MCF 10A (cell line): ENCODE measurements at regions not wholly inside any gene's neighbourhood (a gene's known extent, or its start where the extent isn't known, plus 50 kb on each side); places are given as distances from the start of the nearest gene placed in this dataset.

Source experiments
- BruUV-seq: library from RNA; stranded (reverse); fragments of 400-500 nt; replicated peaks from 2 replicates; lab custom pipeline; 2021; lab: Mats Ljungman, UMichigan
- CTCF ChIA-PET: fragments of 300-600 bp; sonication (Branson Sonifier 250); formaldehyde crosslinking; extraction: SDS; loops from one replicate; lab custom pipeline; 2021; ENCODE audit warnings: antibody characterized with exemption, inconsistent platforms; lab: Yijun Ruan, JAX
- POLR2A ChIA-PET: fragments of 300-600, 350-650 bp; sonication (Branson Sonifier 250); formaldehyde crosslinking; extraction: SDS; loops from one replicate; lab custom pipeline; 2020; ENCODE audit warnings: antibody characterized with exemption, inconsistent platforms; lab: Yijun Ruan, JAX
- DNase-seq: peaks from one replicate; pipeline ENCODE4 v3.0.0-alpha.2; 2018; ENCODE audit not compliant: unreplicated experiment
- H3K27ac Mint-ChIP-seq: one replicate; pipeline ENCODE4 v1.8.0; 2022; ENCODE audit warnings: mild to moderate bottlenecking, low read depth, mixed read lengths; ENCODE audit not compliant: unreplicated experiment
- H3K27me3 Mint-ChIP-seq: one replicate; pipeline ENCODE4 v1.8.0; 2022; ENCODE audit warnings: mixed read lengths; ENCODE audit not compliant: insufficient read depth, unreplicated experiment
- H3K36me3 Mint-ChIP-seq: one replicate; pipeline ENCODE4 v1.8.0; 2022; ENCODE audit warnings: mild to moderate bottlenecking, moderate library complexity, mixed read lengths; ENCODE audit not compliant: insufficient read depth, unreplicated experiment
- H3K4me1 Mint-ChIP-seq: one replicate; pipeline ENCODE4 v1.8.0; 2022; ENCODE audit warnings: mixed read lengths; ENCODE audit not compliant: insufficient read depth, unreplicated experiment
- H3K4me3 Mint-ChIP-seq: one replicate; pipeline ENCODE4 v1.8.0; 2022; ENCODE audit warnings: mild to moderate bottlenecking, moderate library complexity, mixed read lengths; ENCODE audit not compliant: unreplicated experiment
- H3K9me3 Mint-ChIP-seq: one replicate; pipeline ENCODE4 v1.8.0; 2022; ENCODE audit warnings: mixed read lengths; ENCODE audit not compliant: unreplicated experiment
- CTCF ChIP-seq: fragments of 200-600 bp; IDR thresholded peaks from one replicate; pipeline ENCODE4 v1.8.0; 2022; ENCODE audit warnings: antibody characterized with exemption, mild to moderate bottlenecking; ENCODE audit not compliant: unreplicated experiment
- intact Hi-C: fragments of 100-400 bp; cut with micrococcal nuclease; formaldehyde crosslinking; loops from 2 replicates; pipeline ENCODE4 v1.14.1; 2022

DNA sequence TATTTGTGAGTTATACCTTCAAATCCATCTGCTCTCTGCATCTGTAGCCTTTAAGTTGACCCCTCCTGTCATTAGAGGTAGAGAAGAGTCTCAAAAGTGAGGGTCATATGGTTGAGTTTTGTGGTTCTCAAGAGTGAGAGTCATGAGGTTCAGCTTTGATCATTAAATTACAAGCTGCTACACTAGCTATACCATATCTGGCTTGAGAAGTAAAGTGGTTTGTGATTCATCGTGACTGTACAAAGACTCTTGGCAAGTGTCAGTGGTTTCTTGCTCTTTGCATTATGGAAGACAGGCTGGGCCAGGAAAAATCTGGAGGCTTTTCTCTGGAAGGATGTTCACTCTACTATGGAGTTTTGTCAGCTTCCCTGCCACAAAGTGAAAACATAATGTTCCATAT, 170.6 kb downstream of the ZC4H2 start:
- peaks cover 43% of the 10 kb centered on the region for H3K9me3 Mint-ChIP-seq
- ChIA-PET CTCF (no interaction called here), POLR2A (no interaction called here)
- TF ChIP-seq CTCF = no peak
- H3K27ac Mint-ChIP-seq = no peak overlapping the region
- H3K4me1 Mint-ChIP-seq = no peaks in the 10 kb centered on the region
- H3K27me3 Mint-ChIP-seq = no peaks in the 10 kb centered on the region
- no TSS peak for BruUV-seq
- DNase-seq = no peak
- no peaks in the 10 kb centered on the region for H3K36me3 Mint-ChIP-seq
- no peak overlapping the region for H3K4me3 Mint-ChIP-seq
- intact Hi-C loops = no loop called here

DNA sequence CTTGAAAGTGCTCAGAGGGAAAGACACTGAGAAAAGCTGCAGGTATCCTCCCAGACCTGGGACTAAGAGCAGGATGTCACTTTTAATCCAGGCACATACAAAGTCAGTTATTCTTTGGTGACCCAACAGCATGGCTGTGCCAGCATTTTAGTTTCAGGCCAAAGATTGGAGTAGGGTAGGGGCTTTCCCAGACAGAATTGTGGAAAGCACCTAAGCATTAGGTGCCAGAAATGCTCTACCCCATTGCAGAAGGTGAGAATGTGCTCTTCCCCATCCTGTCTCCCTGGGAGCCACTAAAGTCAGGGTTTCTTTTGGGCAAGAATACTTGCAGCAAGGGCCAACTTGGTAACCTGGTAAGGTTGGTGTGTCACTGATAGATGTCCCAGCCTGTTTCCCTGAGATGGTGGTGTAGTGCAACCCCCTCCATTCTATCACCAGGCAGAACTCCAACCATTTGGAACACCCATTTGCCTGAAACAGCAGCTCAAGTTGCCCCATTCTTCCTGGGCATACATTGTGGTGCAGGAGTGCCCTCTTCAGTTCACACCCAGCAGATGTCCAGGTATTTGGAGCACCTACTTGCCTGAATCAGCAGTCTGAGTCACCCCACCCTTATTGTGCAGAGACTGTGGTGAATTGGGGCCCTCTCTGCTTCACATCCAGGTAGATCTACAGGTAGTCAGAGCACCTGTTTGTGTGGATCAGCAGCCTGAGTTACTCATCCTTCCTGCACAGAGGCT, 183.5 kb downstream of the ZC4H2 start:
- CTCF ChIA-PET = no interaction called here
- Mint-ChIP-seq H3K9me3 (peaks cover 32% of the 10 kb centered on the region), H3K4me1 (no peaks in the 10 kb centered on the region), H3K4me3 (no peak overlapping the region), H3K27ac (no peak overlapping the region), H3K27me3 (no peaks in the 10 kb centered on the region), H3K36me3 (peaks cover 6% of the 10 kb centered on the region)
- no peak for DNase-seq
- intact Hi-C loops = no loop called here
- no TSS peak for BruUV-seq
- no peak for TF ChIP-seq CTCF
- POLR2A ChIA-PET = no interaction called here

GRCh38 chrX:64782923-64783322, 193.3 kb downstream of the ZC4H2 start:
- DNase-seq = no peak
- TF ChIP-seq CTCF = no peak
- no peaks in the 10 kb centered on the region for H3K4me1 Mint-ChIP-seq
- POLR2A ChIA-PET = no interaction called here
- no peak overlapping the region for H3K27ac Mint-ChIP-seq
- BruUV-seq = no TSS peak
- H3K27me3 Mint-ChIP-seq = no peaks in the 10 kb centered on the region
- no peak overlapping the region for H3K4me3 Mint-ChIP-seq
- CTCF ChIA-PET = no interaction called here
- no peaks in the 10 kb centered on the region for H3K36me3 Mint-ChIP-seq
- peaks cover 52% of the 10 kb centered on the region for H3K9me3 Mint-ChIP-seq
- intact Hi-C loops = no loop called here

DNA sequence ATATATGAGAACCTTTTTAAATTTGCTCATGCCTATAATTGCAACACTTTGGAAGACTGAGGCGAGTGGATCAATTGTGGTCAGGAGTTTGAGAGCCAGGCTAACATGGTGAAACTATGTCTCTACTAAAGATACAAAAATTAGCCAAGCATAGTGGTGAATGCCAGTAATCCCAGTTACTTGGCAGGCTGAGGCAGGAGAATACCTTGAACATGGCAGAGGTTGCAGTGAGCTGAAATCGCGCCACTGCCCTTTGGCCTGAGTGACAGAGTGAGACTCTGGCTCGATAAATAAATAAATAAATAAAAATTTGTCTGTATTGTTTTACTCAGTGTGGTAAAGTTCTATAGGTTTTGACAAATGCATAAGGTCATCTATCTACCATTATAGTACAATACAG, 218.2 kb downstream of the ZC4H2 start:
- H3K9me3 Mint-ChIP-seq = peaks cover 30% of the 10 kb centered on the region
- POLR2A ChIA-PET = no interaction called here
- no peak for DNase-seq
- intact Hi-C loops = no loop called here
- no TSS peak for BruUV-seq
- H3K27me3 Mint-ChIP-seq = no peaks in the 10 kb centered on the region
- no peaks in the 10 kb centered on the region for H3K36me3 Mint-ChIP-seq
- TF ChIP-seq CTCF = no peak
- H3K4me1 Mint-ChIP-seq = no peaks in the 10 kb centered on the region
- no peak overlapping the region for H3K27ac Mint-ChIP-seq
- H3K4me3 Mint-ChIP-seq = no peak overlapping the region
- CTCF ChIA-PET = interaction anchor here (0.5 kb wide), 1 partner anchor 9 kb away, joined by 4 read pairs; no protein-coding TSS in a partner anchor
